Heart left ventricle (tissue), 13 donors: ENCODE measurements at regions not wholly inside any gene's neighbourhood (a gene's known extent, or its start where the extent isn't known, plus 50 kb on each side); places are given as distances from the start of the nearest gene placed in this dataset.

ENCODE experiments used
- CTCF ChIP-seq, 12 donors: fragments of 200-600 bp; sonication (generic) in 4 of 12; IDR thresholded peaks; one replicate each; pipeline versions ENCODE4 v1.5.0 to v1.8.0; 2018 to 2022; ENCODE audit warnings: antibody characterized with exemption in 12 of 12, mild to moderate bottlenecking in 5 of 12
- POLR2A ChIP-seq, 2 donors: fragments of 450-650 bp; IDR thresholded peaks; one replicate each; pipeline ENCODE4 v1.6.1; 2017; ENCODE audit warnings: antibody characterized with exemption in 2 of 2, mild to moderate bottlenecking in 2 of 2, moderate library complexity in 2 of 2
- donor health status: ischemic (EF 13 %, LVEDD 7.1; RV severe dilation, severe dysfunction).
- donor health status: DM: no; HTN: yes; CAD: no.
- donor health status: DM: no; HTN: no; CAD: no.
- donor health status: ischemic (EF 25% LVEDD 6.9; RV normal size, moderate dysfunction).
- donor health status: ischemic (EF 25% LVEDD 5.7; RV mildly dilated, moderate dysfunction).
- donor health status: ischemic (EF 35%, LVEDD 5.7; RV mildly dilated, moderate dysfunction).
- donor health status: nonischemic (EF 11% LVEDD 7.7; RV severe dilation, severe dysfunction).
- donor health status: DM: yes; HTN: yes; CAD: no.
- donor health status: PGD.
- donor health status: ischemic (EF 29% LVEDD 5.4; RV normal size, mild dysfunction).
- donor health status: nonischemic (EF 23%, LVEDD 6.1; RV moderate dilation, normal function).

- no peak for TF ChIP-seq CTCF (IDR thresholded peaks at IDR 0.05)
- no peak for TF ChIP-seq POLR2A (IDR thresholded peaks at IDR 0.05)
These were observed 87.0 kb upstream of the CCNH start for GRCh38 chr5:87499478-87500410.
